HCT116 (cell line): ENCODE measurements at regions not wholly inside any gene's neighbourhood (a gene's known extent, or its start where the extent isn't known, plus 50 kb on each side); places are given as distances from the start of the nearest gene placed in this dataset.
"Not testable (repeated sequence)": the region's sequence is repeated elsewhere in the genome, so short reads cannot be mapped to it uniquely, and the experiment has no call there.

Experiments
- ATAC-seq: fragments of 200-7000 bp; cut with Tn5 transposase; 2 replicates; pipeline ENCODE4 v1.9.1; 2020; ENCODE audit warnings: mild to moderate bottlenecking, moderate library complexity
- BruUV-seq: library from RNA; stranded (reverse); fragments of 400-500 nt; replicated peaks from 2 replicates; lab custom pipeline; 2021; lab: Mats Ljungman, UMichigan
- CTCF ChIA-PET: fragments of 300-600 bp; sonication (Branson Sonifier 250); formaldehyde crosslinking; loops from one replicate; lab custom pipeline; 2021; ENCODE audit warnings: antibody characterized with exemption; lab: Charles Lee
- POLR2A ChIA-PET: fragments of 300-600, 350-600 bp; sonication (Branson Sonifier 250); formaldehyde crosslinking; loops from one replicate; lab custom pipeline; 2021; ENCODE audit warnings: antibody characterized with exemption; lab: Charles Lee
- RAD21 ChIA-PET, 2 experiments: fragments of 300-600 bp; sonication (Branson Sonifier 250); formaldehyde crosslinking; loops; one replicate each; lab custom pipeline; 2023; ENCODE audit warnings: low total read pairs in 2 of 2; ENCODE audit not compliant: uncharacterized antibody in 2 of 2, unreplicated experiment in 2 of 2, low non-redundant PET in 1 of 2; lab: Charles Lee
- DNase-seq: peaks from one replicate; pipeline ENCODE4 v3.0.0-alpha.2; 2010; ENCODE audit warnings: low read depth, low spot score
- H2AFZ ChIP-seq: fragments of 200-600 bp; shearing (Covaris generic), sonication (generic); 2 replicates; pipeline ENCODE4 v1.6.1; 2017; ENCODE audit warnings: low read depth, mixed run types, mixed read lengths, antibody characterized with exemption, low read length; ENCODE audit not compliant: poor library complexity, severe bottlenecking
- H3K27ac ChIP-seq: 2 replicates; pipeline ENCODE4 v1.5.1; 2012; ENCODE audit warnings: low read depth, low read length
- H3K27me3 ChIP-seq: fragments of 200-600 bp; sonication (generic); 2 replicates; pipeline ENCODE4 v1.6.1; 2016; ENCODE audit warnings: mixed run types, low read length, mixed read lengths; ENCODE audit not compliant: insufficient read depth
- H3K36me3 ChIP-seq, 2 experiments: fragments of 200-500 bp in 1 of 2; fragments of 200-600 bp in 1 of 2; sonication (Bioruptor generic) in 1 of 2; sonication (generic) in 1 of 2; 2 replicates each; pipeline versions ENCODE4 v1.5.1 to v1.6.1; 2014 to 2016; ENCODE audit warnings: low read length in 2 of 2, inconsistent platforms in 1 of 2, mixed read lengths in 1 of 2, mixed run types in 1 of 2; ENCODE audit not compliant: insufficient read depth in 2 of 2, control insufficient read depth in 1 of 2
- H3K4me1 ChIP-seq, 2 experiments: fragments of 200-600 bp in 1 of 2; sonication (generic) in 1 of 2; 2 replicates each; pipeline versions ENCODE4 v1.5.1 to v1.6.1; 2012 to 2017; ENCODE audit warnings: low read length in 2 of 2, inconsistent platforms in 1 of 2, mild to moderate bottlenecking in 1 of 2, mixed read lengths in 1 of 2, mixed run types in 1 of 2, moderate library complexity in 1 of 2; ENCODE audit not compliant: insufficient read depth in 2 of 2, control insufficient read depth in 1 of 2
- H3K4me2 ChIP-seq: fragments of 200-600 bp; sonication (generic); 2 replicates; pipeline ENCODE4 v1.6.1; 2017; ENCODE audit warnings: mixed run types, low read length, mixed read lengths
- H3K4me3 ChIP-seq, 2 experiments: fragments of 200-600 bp in 1 of 2; sonication (generic) in 1 of 2; replicated peaks in 1 of 2; 2 replicates each; pipeline ENCODE4 v1.5.1; 2011 to 2016; ENCODE audit warnings: low read length in 2 of 2, control low read depth in 1 of 2, low read depth in 1 of 2, mild to moderate bottlenecking in 1 of 2, mixed read lengths in 1 of 2, mixed run types in 1 of 2
- H3K79me2 ChIP-seq: fragments of 200-600 bp; sonication (generic); 2 replicates; pipeline ENCODE4 v1.6.1; 2017; ENCODE audit warnings: mild to moderate bottlenecking, mixed run types, low read length, moderate library complexity, mixed read lengths; ENCODE audit not compliant: insufficient read depth
- H3K9ac ChIP-seq: fragments of 200-600 bp; sonication (generic); 2 replicates; pipeline ENCODE4 v1.6.1; 2016; ENCODE audit warnings: low read length, mixed read lengths
- H3K9me2 ChIP-seq: fragments of 200-600 bp; sonication (generic), shearing (Covaris generic); 2 replicates; pipeline ENCODE4 v1.6.1; 2017; ENCODE audit warnings: mixed run types, mild to moderate bottlenecking, moderate library complexity; ENCODE audit not compliant: insufficient read depth
- H3K9me3 ChIP-seq, 2 experiments: fragments of 200-500 bp in 1 of 2; fragments of 200-600 bp in 1 of 2; sonication (Bioruptor generic) in 1 of 2; sonication (generic) in 1 of 2; 2 replicates each; pipeline ENCODE4 v1.6.1; 2014 to 2017; ENCODE audit warnings: low read length in 2 of 2, mixed read lengths in 2 of 2, inconsistent platforms in 1 of 2, low read depth in 1 of 2, mild to moderate bottlenecking in 1 of 2, mixed run types in 1 of 2, moderate library complexity in 1 of 2; ENCODE audit not compliant: control insufficient read depth in 1 of 2, insufficient read depth in 1 of 2
- H4K20me1 ChIP-seq: fragments of 200-600 bp; sonication (generic), shearing (Covaris generic); 2 replicates; pipeline ENCODE4 v1.6.1; 2017; ENCODE audit warnings: mixed run types, mild to moderate bottlenecking, moderate library complexity; ENCODE audit not compliant: insufficient read depth
- ATF3 ChIP-seq: IDR thresholded peaks from 2 replicates; pipeline ENCODE4 v1.6.1; 2012
- CBX3 ChIP-seq: IDR thresholded peaks from 2 replicates; pipeline ENCODE4 v1.6.1; 2012; ENCODE audit warnings: low read depth
- CEBPB ChIP-seq: IDR thresholded peaks from 2 replicates; pipeline ENCODE4 v1.6.1; 2012; ENCODE audit warnings: low read depth
- CTCF ChIP-seq, 3 experiments: fragments of 200-600 bp in 1 of 3; sonication (generic) in 1 of 3; IDR thresholded peaks in 2 of 3; conservative IDR thresholded peaks in 1 of 3; 2 replicates each; pipeline ENCODE4 v1.5.1; 2012 to 2017; ENCODE audit warnings: low read depth in 2 of 3, low read length in 2 of 3, antibody characterized with exemption in 1 of 3, borderline replicate concordance in 1 of 3, control low read depth in 1 of 3, mild to moderate bottlenecking in 1 of 3, mixed read lengths in 1 of 3, mixed run types in 1 of 3, moderate library complexity in 1 of 3; ENCODE audit not compliant: insufficient read depth in 1 of 3
- EGR1 ChIP-seq: IDR thresholded peaks from 2 replicates; pipeline ENCODE4 v1.6.1; 2012; ENCODE audit warnings: low read depth
- EZH2 ChIP-seq: fragments of 200-600 bp; sonication (generic); IDR thresholded peaks from 2 replicates; pipeline ENCODE4 v1.6.1; 2017; ENCODE audit warnings: antibody characterized with exemption, mixed run types
- EZH2phosphoT487 ChIP-seq: fragments of 200-600 bp; IDR thresholded peaks from 2 replicates; pipeline ENCODE4 v1.6.1; 2018; ENCODE audit warnings: antibody characterized with exemption, borderline replicate concordance
- FOSL1 ChIP-seq: IDR thresholded peaks from 2 replicates; pipeline ENCODE4 v1.6.1; 2012; ENCODE audit warnings: low read depth
- POLR2AphosphoS5 ChIP-seq: IDR thresholded peaks from 2 replicates; pipeline ENCODE4 v1.6.1; 2011; ENCODE audit warnings: mild to moderate bottlenecking, low read depth, low read length, moderate library complexity
- RAD21 ChIP-seq: IDR thresholded peaks from 2 replicates; pipeline ENCODE4 v1.6.1; 2012; ENCODE audit warnings: low read depth, mild to moderate bottlenecking
- REST ChIP-seq: IDR thresholded peaks from 2 replicates; pipeline ENCODE4 v1.6.1; 2012; ENCODE audit warnings: low read depth
- ZNF274 ChIP-seq: fragments of 200-500 bp; sonication (Bioruptor generic); IDR thresholded peaks from 2 replicates; pipeline ENCODE4 v1.6.1; 2014; ENCODE audit warnings: mild to moderate bottlenecking, low read depth, low read length, inconsistent platforms
- intact Hi-C: fragments of 100-400 bp; cut with micrococcal nuclease; formaldehyde crosslinking; loops from 2 replicates; pipeline ENCODE4 v1.10.0; 2022

- H4K20me1 ChIP-seq: no peaks in the 10 kb centered on the region
- no peaks in the 10 kb centered on the region for H3K27me3 ChIP-seq
- no TSS peak for BruUV-seq
- H3K4me3 ChIP-seq: no peak overlapping the region
- H3K36me3 ChIP-seq: no peaks in the 10 kb centered on the region
- no peaks in the 10 kb centered on the region for H3K9me3 ChIP-seq
- ChIA-PET POLR2A (interaction anchor here (0.6 kb wide), 1 partner anchor 34 kb away, joined by 3 read pairs; no protein-coding TSS in a partner anchor), CTCF (no interaction called here), RAD21 (no interaction called here)
- no peaks in the 10 kb centered on the region for H3K4me1 ChIP-seq
- no peaks in the 10 kb centered on the region for H3K79me2 ChIP-seq
- H3K4me2 ChIP-seq: no peak overlapping the region
- H2AFZ ChIP-seq: no peak overlapping the region
- H3K27ac ChIP-seq: no peak overlapping the region
- DNase-seq (no peak), ATAC-seq (no peak)
- no peak overlapping the region for H3K9ac ChIP-seq
- H3K9me2 ChIP-seq: no peaks in the 10 kb centered on the region
- TF ChIP-seq POLR2AphosphoS5: no peak
- no peak for TF ChIP-seq CEBPB
- no peak for TF ChIP-seq EZH2
- no peak for TF ChIP-seq EZH2phosphoT487
- no peak for TF ChIP-seq EGR1
- no peak for TF ChIP-seq RAD21
- no peak for TF ChIP-seq FOSL1
- no peak for TF ChIP-seq CBX3
- no peak for TF ChIP-seq ATF3
- no peak for TF ChIP-seq REST
- no peak for TF ChIP-seq ZNF274
- TF ChIP-seq CTCF (IDR thresholded peaks at IDR 0.05 in 2 of 3, conservative IDR thresholded peaks at IDR 0.05 in 1 of 3; ENCODE audit: borderline replicate concordance in 1 of 3, insufficient read depth in 1 of 3, low read depth in 2 of 3, low read length in 2 of 3): no peak
- intact Hi-C loops: no loop called here
Measured at GRCh38 chr4:158970812-158971211, 132.1 kb upstream of the RAPGEF2 start.

- H3K4me1 ChIP-seq, H3K4me3 ChIP-seq, H3K27me3 ChIP-seq, CTCF ChIA-PET, H2AFZ ChIP-seq, H3K4me2 ChIP-seq, ATAC-seq, intact Hi-C loops, DNase-seq, H3K36me3 ChIP-seq, H3K9me3 ChIP-seq, BruUV-seq, H3K27ac ChIP-seq, H4K20me1 ChIP-seq, RAD21 ChIA-PET, POLR2A ChIA-PET, H3K9ac ChIP-seq, H3K9me2 ChIP-seq, H3K79me2 ChIP-seq: not testable (repeated sequence)
Measured at GRCh38 chr4:158974438-158974837, 128.4 kb upstream of the RAPGEF2 start.
